GM10266 (cell line): ENCODE measurements at regions not wholly inside any gene's neighbourhood (a gene's known extent, or its start where the extent isn't known, plus 50 kb on each side); places are given as distances from the start of the nearest gene placed in this dataset.

Source experiments
- DNase-seq: peaks from one replicate; pipeline ENCODE4 v3.0.0; 2012; ENCODE audit errors: extremely low spot score
- CTCF ChIP-seq: IDR thresholded peaks from 2 replicates; pipeline ENCODE4 v1.5.1; 2012; ENCODE audit warnings: mild to moderate bottlenecking, low read depth; ENCODE audit not compliant: control insufficient read depth, insufficient read depth; ENCODE audit errors: missing control alignments

- TF ChIP-seq CTCF = no peak
- DNase-seq = peak; percentile 42
Observed at GRCh38 chr1:201648907-201649721, 110.2 kb downstream of the NAV1 start.

- DNase-seq = no peak
- no peak for TF ChIP-seq CTCF
Observed at GRCh38 chr1:201649761-201650622, 111.1 kb downstream of the NAV1 start.

GRCh38 chr1:201650623-201650933 lies 111.7 kb downstream of the NAV1 start:
- TF ChIP-seq CTCF = no peak

GRCh38 chr1:201652181-201652580 lies 113.3 kb downstream of the NAV1 start:
- no peak for TF ChIP-seq CTCF
- DNase-seq = no peak

More at GRCh38 chr1:201650623-201650933, 111.7 kb downstream of the NAV1 start:
- no peak for DNase-seq

GRCh38 chr1:201653233-201653632 lies 114.3 kb downstream of the NAV1 start:
- no peak for DNase-seq
- TF ChIP-seq CTCF = no peak

- no peak for DNase-seq
- no peak for TF ChIP-seq CTCF
Observed at GRCh38 chr1:201653883-201654282, 115.0 kb downstream of the NAV1 start.

GRCh38 chr1:201655243-201655642 lies 116.3 kb downstream of the NAV1 start:
- TF ChIP-seq CTCF = no peak
- no peak for DNase-seq
